ENCODE measurements at regions not wholly inside any gene's neighbourhood (a gene's known extent, or its start where the extent isn't known, plus 50 kb on each side); places are given as distances from the start of the nearest gene placed in this dataset.

DNA sequence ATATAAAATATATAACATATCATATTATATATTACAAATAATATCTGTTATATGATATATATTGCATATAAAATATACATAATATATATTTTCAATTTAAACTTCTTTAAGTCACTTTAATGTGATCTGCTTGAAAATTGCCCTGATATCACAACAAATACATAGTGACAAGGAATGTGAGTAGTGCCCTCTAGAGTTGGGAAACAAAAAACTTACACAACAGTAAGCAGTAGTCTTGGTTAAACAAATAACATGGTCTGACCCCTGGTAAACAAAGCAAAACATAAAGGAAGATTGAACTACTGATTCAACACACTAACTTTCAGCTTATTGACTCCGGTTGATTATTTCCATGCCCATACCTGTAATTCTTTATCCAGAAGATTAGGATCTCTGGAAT is 188.3 kb upstream of the NMUR2 start:
- no peak overlapping the region for H2BK5ac ChIP-seq (ENCODE audit: low read depth, low read length)
- H2AK5ac ChIP-seq (ENCODE audit: low read depth, low read length), result no peak overlapping the region
- no peak overlapping the region for H3K4me3 ChIP-seq (ENCODE audit: extremely low read depth in 1 of 4, insufficient read depth in 2 of 4, low read depth in 3 of 4, low read length in 4 of 4)
- no peak overlapping the region for H3K4ac ChIP-seq (replicated peaks; ENCODE audit: insufficient read length, low read depth, low read length)
- no peaks in the 10 kb centered on the region for H3K4me1 ChIP-seq (replicated peaks in 1 of 4; ENCODE audit: control insufficient read depth in 3 of 4, insufficient read depth in 4 of 4, low read length in 3 of 4)
- no peak overlapping the region for H3K23ac ChIP-seq (ENCODE audit: insufficient read length)
- POLR2A ChIA-PET (ENCODE audit: partially characterized antibody), result no interaction called here
- H3K79me2 ChIP-seq (ENCODE audit: control insufficient read depth in 1 of 2, insufficient read depth in 2 of 2, low read length in 2 of 2), result no peaks in the 10 kb centered on the region
- no peak overlapping the region for H2BK120ac ChIP-seq (replicated peaks; ENCODE audit: low read depth, low read length)
- H3K9me3 ChIP-seq (ENCODE audit: insufficient read depth in 2 of 2, low read depth in 1 of 2, low read length in 1 of 2), result no peaks in the 10 kb centered on the region
- no peak overlapping the region for H4K5ac ChIP-seq (ENCODE audit: insufficient read length, low read depth, low read length)
- no peak overlapping the region for H2BK20ac ChIP-seq (ENCODE audit: low read length)
- no peak overlapping the region for H4K91ac ChIP-seq (replicated peaks; ENCODE audit: insufficient read length, low read length)
- no peak overlapping the region for H2AFZ ChIP-seq (ENCODE audit: low read length)
- no peaks in the 10 kb centered on the region for H4K20me1 ChIP-seq (replicated peaks in 1 of 2; ENCODE audit: control insufficient read depth in 1 of 2, insufficient read depth in 2 of 2, low read length in 2 of 2)
- H3K14ac ChIP-seq (ENCODE audit: insufficient read length), result no peak overlapping the region
- WGBS, 2 experiments (ENCODE audit: extremely low coverage in 1 of 2, insufficient coverage in 1 of 2, insufficient read length in 1 of 2, insufficient replicate concordance in 2 of 2, low coverage in 1 of 2, low lambda C conversion rate in 2 of 2, missing lambda C conversion rate in 1 of 2), result 78% methylated on average over 1 of the region's 1 CpG; no CpG with 5 or more reads in 1 of the 2 experiments
- no peaks in the 10 kb centered on the region for H3K36me3 ChIP-seq (ENCODE audit: control insufficient read depth in 2 of 4, insufficient read depth in 4 of 4, low read length in 3 of 4)
- DNase-seq (ENCODE audit: low read depth in 1 of 2, low spot score in 2 of 2), result no peak
- CTCF ChIA-PET (ENCODE audit: partially characterized antibody), result interaction anchor here (0.6 to 1.4 kb wide), 3 partner anchors 27 to 836 kb away, joined by 3 to 4 read pairs (median 3); no protein-coding TSS in a partner anchor
- TF ChIP-seq EGR1 (IDR thresholded peaks at IDR 0.05; ENCODE audit: borderline replicate concordance, low read depth, low read length) (no peak), SIN3A (conservative IDR thresholded peaks at IDR 0.05 in 1 of 2, IDR thresholded peaks at IDR 0.05 in 1 of 2; ENCODE audit: low read depth in 1 of 2, low read length in 2 of 2) (no peak), TEAD4 (IDR thresholded peaks at IDR 0.05; ENCODE audit: low read depth, low read length) (peak; percentile 34; the same call in 1 of the 2 replicates), RBBP5 (IDR thresholded peaks at IDR 0.05; ENCODE audit: borderline replicate concordance, low read depth, low read length) (no peak), RAD21 (IDR thresholded peaks at IDR 0.05 in 1 of 2, conservative IDR thresholded peaks at IDR 0.05 in 1 of 2; ENCODE audit: low read depth in 2 of 2, low read length in 2 of 2) (peak; percentile 24 to 27; a peak in 3 of 4 replicates), CBX8 (IDR thresholded peaks at IDR 0.05; ENCODE audit: borderline replicate concordance, low read depth, low read length) (no peak), CEBPB (IDR thresholded peaks at IDR 0.05; ENCODE audit: low read depth, low read length) (peak; percentile 41), RXRA (IDR thresholded peaks at IDR 0.05; ENCODE audit: insufficient read depth, low read depth, low read length) (no peak), SIX5 (IDR thresholded peaks at IDR 0.05; ENCODE audit: low read depth, low read length) (no peak)
- TF ChIP-seq, protein P1, sequence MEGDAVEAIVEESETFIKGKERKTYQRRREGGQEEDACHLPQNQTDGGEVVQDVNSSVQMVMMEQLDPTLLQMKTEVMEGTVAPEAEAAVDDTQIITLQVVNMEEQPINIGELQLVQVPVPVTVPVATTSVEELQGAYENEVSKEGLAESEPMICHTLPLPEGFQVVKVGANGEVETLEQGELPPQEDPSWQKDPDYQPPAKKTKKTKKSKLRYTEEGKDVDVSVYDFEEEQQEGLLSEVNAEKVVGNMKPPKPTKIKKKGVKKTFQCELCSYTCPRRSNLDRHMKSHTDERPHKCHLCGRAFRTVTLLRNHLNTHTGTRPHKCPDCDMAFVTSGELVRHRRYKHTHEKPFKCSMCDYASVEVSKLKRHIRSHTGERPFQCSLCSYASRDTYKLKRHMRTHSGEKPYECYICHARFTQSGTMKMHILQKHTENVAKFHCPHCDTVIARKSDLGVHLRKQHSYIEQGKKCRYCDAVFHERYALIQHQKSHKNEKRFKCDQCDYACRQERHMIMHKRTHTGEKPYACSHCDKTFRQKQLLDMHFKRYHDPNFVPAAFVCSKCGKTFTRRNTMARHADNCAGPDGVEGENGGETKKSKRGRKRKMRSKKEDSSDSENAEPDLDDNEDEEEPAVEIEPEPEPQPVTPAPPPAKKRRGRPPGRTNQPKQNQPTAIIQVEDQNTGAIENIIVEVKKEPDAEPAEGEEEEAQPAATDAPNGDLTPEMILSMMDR (IDR thresholded peaks at IDR 0.05; ENCODE audit: control extremely low read depth in 1 of 3, insufficient read depth in 1 of 3, low read depth in 1 of 3, low read length in 3 of 3), result peak in 1 of 3 experiments; percentile 41; a peak in 2 of 4 replicates
- no peak overlapping the region for H4K8ac ChIP-seq (ENCODE audit: extremely low read depth, insufficient read depth, low read length)
- no peak overlapping the region for H3K56ac ChIP-seq (replicated peaks; ENCODE audit: insufficient read length, low read depth, low read length)
- H3K18ac ChIP-seq (ENCODE audit: extremely low read depth, low read length), result no peak overlapping the region
- H2BK15ac ChIP-seq (ENCODE audit: low read length), result no peak overlapping the region
- H3K9ac ChIP-seq (replicated peaks in 1 of 4; ENCODE audit: extremely low read depth in 1 of 4, low read depth in 3 of 4, low read length in 3 of 4), result no peak overlapping the region
- no peaks in the 10 kb centered on the region for H3K27me3 ChIP-seq (replicated peaks in 1 of 4; ENCODE audit: control insufficient read depth in 3 of 4, extremely low read depth in 1 of 4, insufficient read depth in 3 of 4, low read length in 3 of 4)
- no peaks in the 10 kb centered on the region for H3K79me1 ChIP-seq (ENCODE audit: low read depth, low read length)
- H3K4me2 ChIP-seq (ENCODE audit: insufficient read depth in 1 of 2, low read depth in 2 of 2, low read length in 2 of 2), result no peak overlapping the region
- no peaks in the 10 kb centered on the region for H3K23me2 ChIP-seq (ENCODE audit: low read depth, low read length)
- no peak for FAIRE-seq
- H2BK12ac ChIP-seq (ENCODE audit: low read depth, low read length), result no peak overlapping the region
- H3K27ac ChIP-seq (ENCODE audit: low read depth, low read length), result no peak overlapping the region
